Ovary (tissue), 7 donors: ENCODE measurements at regions not wholly inside any gene's neighbourhood (a gene's known extent, or its start where the extent isn't known, plus 50 kb on each side); places are given as distances from the start of the nearest gene placed in this dataset.

Experiments
- DNase-seq, 5 donors: peaks; one replicate each; pipeline ENCODE4 v3.0.0-alpha.2; 2019 to 2020
- H3K27ac ChIP-seq, 2 donors: fragments of 200-600 bp; one replicate each; pipeline versions ENCODE4 v1.5.1 to v1.8.0; 2019 to 2022
- H3K27me3 ChIP-seq: fragments of 200-600 bp; one replicate; pipeline ENCODE4 v1.8.0; 2022
- H3K36me3 ChIP-seq: fragments of 200-600 bp; sonication (generic); one replicate; pipeline ENCODE4 v1.5.1; 2019
- H3K4me1 ChIP-seq: one replicate; pipeline ENCODE4 v1.8.1; 2013; ENCODE audit warnings: mild to moderate bottlenecking, moderate library complexity; ENCODE audit not compliant: insufficient read depth
- H3K4me3 ChIP-seq: fragments of 200-600 bp; sonication (generic); one replicate; pipeline ENCODE4 v1.5.1; 2017
- H3K9me3 ChIP-seq, 2 donors: fragments of 200-600 bp in 1 of 2; sonication (generic) in 1 of 2; one replicate each; pipeline versions ENCODE4 v1.5.1 to v1.8.1; 2013 to 2019; ENCODE audit warnings: mild to moderate bottlenecking in 1 of 2, moderate library complexity in 1 of 2
- EP300 ChIP-seq: sonication (generic); formaldehyde crosslinking; IDR thresholded peaks from one replicate; pipeline ENCODE4 v1.6.1; 2017; ENCODE audit warnings: antibody characterized with exemption
- POLR2A ChIP-seq: fragments of 450-650 bp; IDR thresholded peaks from one replicate; pipeline ENCODE4 v1.6.1; 2017; ENCODE audit warnings: antibody characterized with exemption, mild to moderate bottlenecking, moderate library complexity
- WGBS, 3 donors: extraction: QIAGEN DNeasy Blood & Tissue Kit in 1 of 3; methylation state at CpG; one replicate each; pipeline versions ENCODE4 v1.1.5 to v1.1.7; 2013 to 2017; 5-methylcytosine and 5-hydroxymethylcytosine counted together
- intact Hi-C, 4 donors: fragments of 100-400 bp; cut with DNase I; formaldehyde crosslinking; loops; one replicate each; pipeline versions ENCODE4 v1.11.0 to v1.15.1; 2022 to 2023
- TF ChIP-seq, protein P1 (sequence below), 3 donors: fragments of 450-650 bp in 2 of 3; fragments of 200-600 bp in 1 of 3; IDR thresholded peaks; one replicate each; pipeline versions ENCODE4 v1.5.1 to v1.8.0; 2016 to 2022; ENCODE audit warnings: antibody characterized with exemption in 3 of 3, mild to moderate bottlenecking in 1 of 3
- donor health status: DM: no; HTN: no; CAD: no; lungs with moderate emphysema.
- donor health status: DM: no; HTN: no; CAD: no.
- donor health status: Bipolar disorder and iron deficiency.
- donor health status: DM: no; HTN: no; CAD: no.
- donor health status: DM: yes; HTN: yes; CAD: no.

GRCh38 chr6:18675881-18676280 is 288.7 kb downstream of the RNF144B start:
- intact Hi-C loops = no loop called here
- no peak for DNase-seq
- 50 to 66% (median 52%) methylated on average over 2 of the region's 2 CpGs for WGBS, 3 donors
- Histone ChIP-seq H3K36me3 (no peaks in the 10 kb centered on the region), H3K4me1 (no peaks in the 10 kb centered on the region), H3K9me3 (no peaks in the 10 kb centered on the region), H3K27me3 (no peaks in the 10 kb centered on the region), H3K27ac (no peak overlapping the region), H3K4me3 (no peak overlapping the region)
- TF ChIP-seq POLR2A (no peak), EP300 (no peak)
- TF ChIP-seq, protein P1, sequence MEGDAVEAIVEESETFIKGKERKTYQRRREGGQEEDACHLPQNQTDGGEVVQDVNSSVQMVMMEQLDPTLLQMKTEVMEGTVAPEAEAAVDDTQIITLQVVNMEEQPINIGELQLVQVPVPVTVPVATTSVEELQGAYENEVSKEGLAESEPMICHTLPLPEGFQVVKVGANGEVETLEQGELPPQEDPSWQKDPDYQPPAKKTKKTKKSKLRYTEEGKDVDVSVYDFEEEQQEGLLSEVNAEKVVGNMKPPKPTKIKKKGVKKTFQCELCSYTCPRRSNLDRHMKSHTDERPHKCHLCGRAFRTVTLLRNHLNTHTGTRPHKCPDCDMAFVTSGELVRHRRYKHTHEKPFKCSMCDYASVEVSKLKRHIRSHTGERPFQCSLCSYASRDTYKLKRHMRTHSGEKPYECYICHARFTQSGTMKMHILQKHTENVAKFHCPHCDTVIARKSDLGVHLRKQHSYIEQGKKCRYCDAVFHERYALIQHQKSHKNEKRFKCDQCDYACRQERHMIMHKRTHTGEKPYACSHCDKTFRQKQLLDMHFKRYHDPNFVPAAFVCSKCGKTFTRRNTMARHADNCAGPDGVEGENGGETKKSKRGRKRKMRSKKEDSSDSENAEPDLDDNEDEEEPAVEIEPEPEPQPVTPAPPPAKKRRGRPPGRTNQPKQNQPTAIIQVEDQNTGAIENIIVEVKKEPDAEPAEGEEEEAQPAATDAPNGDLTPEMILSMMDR (IDR thresholded peaks at IDR 0.05) = no peak

DNA sequence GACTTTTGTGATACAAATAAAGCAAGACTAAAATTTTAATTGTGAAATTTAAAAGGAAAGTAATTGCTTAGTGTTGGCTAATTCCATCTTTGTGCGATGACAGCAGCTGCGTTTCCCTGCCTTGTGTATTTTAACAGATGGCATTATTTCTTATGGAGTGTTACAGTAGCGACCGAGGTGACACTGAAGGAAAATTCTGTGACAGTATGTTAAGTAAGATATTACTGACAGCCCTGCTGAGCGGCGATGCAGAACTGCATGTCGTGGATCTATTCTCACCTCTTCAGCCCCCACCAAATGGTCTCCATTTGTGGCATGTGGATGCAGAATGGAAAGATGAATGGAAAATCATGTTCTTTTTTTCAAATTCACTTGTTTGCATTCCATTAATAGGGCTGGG is 289.4 kb downstream of the RNF144B start:
- 93 to 94% (median 94%) methylated on average over 7 of the region's 7 CpGs for WGBS, 3 donors
- Histone ChIP-seq H3K9me3 (no peaks in the 10 kb centered on the region), H3K4me3 (no peak overlapping the region), H3K27ac (no peak overlapping the region), H3K27me3 (no peaks in the 10 kb centered on the region), H3K4me1 (no peaks in the 10 kb centered on the region), H3K36me3 (no peaks in the 10 kb centered on the region)
- TF ChIP-seq POLR2A (no peak), EP300 (no peak)
- TF ChIP-seq, protein P1 (IDR thresholded peaks at IDR 0.05) = no peak
- no peak for DNase-seq
- intact Hi-C loops = no loop called here

GRCh38 chr6:18680842-18681241 is 293.7 kb downstream of the RNF144B start:
- Histone ChIP-seq H3K27me3 (no peaks in the 10 kb centered on the region), H3K4me3 (no peak overlapping the region), H3K4me1 (no peaks in the 10 kb centered on the region), H3K9me3 (no peaks in the 10 kb centered on the region), H3K36me3 (no peaks in the 10 kb centered on the region), H3K27ac (no peak overlapping the region)
- TF ChIP-seq, protein P1 (IDR thresholded peaks at IDR 0.05) = no peak
- TF ChIP-seq EP300 (no peak), POLR2A (no peak)
- intact Hi-C loops = no loop called here
- DNase-seq = no peak

DNA sequence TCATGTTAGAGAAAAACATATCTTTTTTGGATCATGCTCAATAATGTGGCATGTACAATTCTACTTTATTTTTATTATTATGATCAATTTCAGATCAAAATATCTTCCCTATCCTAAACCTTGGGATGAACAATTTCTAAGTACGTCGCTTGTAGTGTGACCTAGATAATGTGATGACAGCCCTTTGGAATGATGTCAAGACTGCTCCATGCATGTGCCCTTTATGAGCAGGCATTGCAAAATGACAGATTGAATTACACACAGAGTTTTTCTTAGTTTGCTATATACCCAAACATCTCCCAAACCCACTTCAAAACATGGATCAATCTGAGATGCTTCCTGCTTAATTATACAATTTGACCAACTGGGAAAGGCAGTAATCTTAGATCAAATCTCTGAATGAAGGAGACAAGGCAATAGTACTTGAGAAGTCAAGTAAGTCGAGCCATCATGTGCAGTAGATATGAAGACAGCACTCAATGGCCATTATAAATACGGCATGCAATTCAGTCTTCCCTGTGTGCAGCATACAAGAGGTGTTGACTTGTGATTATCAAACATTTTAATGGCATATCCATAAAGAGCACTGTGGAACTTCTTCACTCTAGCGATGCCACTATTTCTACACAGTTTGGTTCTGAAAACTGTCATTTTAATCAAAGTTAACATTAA is 294.8 kb downstream of the RNF144B start:
- WGBS, 3 donors = 75 to 80% (median 80%) methylated on average over 5 of the region's 5 CpGs
- intact Hi-C loops = no loop called here
- H3K36me3 ChIP-seq = no peaks in the 10 kb centered on the region
- no peak for TF ChIP-seq POLR2A
- TF ChIP-seq, protein P1 (IDR thresholded peaks at IDR 0.05) = no peak
- TF ChIP-seq EP300 = no peak
- DNase-seq = no peak
- no peaks in the 10 kb centered on the region for H3K9me3 ChIP-seq
- H3K4me3 ChIP-seq = no peak overlapping the region
- no peak overlapping the region for H3K27ac ChIP-seq
- no peaks in the 10 kb centered on the region for H3K4me1 ChIP-seq
- H3K27me3 ChIP-seq = no peaks in the 10 kb centered on the region
